Ishikawa (cell line): ENCODE measurements at regions not wholly inside any gene's neighbourhood (a gene's known extent, or its start where the extent isn't known, plus 50 kb on each side); places are given as distances from the start of the nearest gene placed in this dataset.

Experiments used
- CEBPB ChIP-seq: IDR thresholded peaks from 2 replicates; pipeline ENCODE4 v1.6.1; 2012
- CREB1 ChIP-seq: IDR thresholded peaks from 2 replicates; pipeline ENCODE4 v1.6.1; 2012; ENCODE audit warnings: low read depth
- EGR1 ChIP-seq: IDR thresholded peaks from 2 replicates; pipeline ENCODE4 v1.6.1; 2012
- EP300 ChIP-seq: IDR thresholded peaks from 2 replicates; pipeline ENCODE4 v1.6.1; 2012; ENCODE audit warnings: borderline replicate concordance
- FOXM1 ChIP-seq: IDR thresholded peaks from 2 replicates; pipeline ENCODE4 v1.6.1; 2012; ENCODE audit warnings: low read depth, borderline replicate concordance
- NFIC ChIP-seq: IDR thresholded peaks from 2 replicates; pipeline ENCODE4 v1.6.1; 2012
- RAD21 ChIP-seq: IDR thresholded peaks from 2 replicates; pipeline ENCODE4 v1.6.1; 2012; ENCODE audit warnings: low read depth
- TAF1 ChIP-seq: IDR thresholded peaks from 2 replicates; pipeline ENCODE4 v1.6.1; 2012; ENCODE audit warnings: low read depth, mild to moderate bottlenecking
- TCF12 ChIP-seq: IDR thresholded peaks from 2 replicates; pipeline ENCODE4 v1.6.1; 2012; ENCODE audit warnings: low read depth
- TEAD4 ChIP-seq: IDR thresholded peaks from 2 replicates; pipeline ENCODE4 v1.6.1; 2012
- YY1 ChIP-seq: IDR thresholded peaks from 2 replicates; pipeline ENCODE4 v1.6.1; 2012; ENCODE audit warnings: low read depth
- ZBTB7A ChIP-seq: IDR thresholded peaks from 2 replicates; pipeline ENCODE4 v1.6.1; 2012; ENCODE audit warnings: low read depth
- TF ChIP-seq, protein P1 (sequence below): IDR thresholded peaks from 2 replicates; pipeline ENCODE4 v1.6.1; 2012
- TF ChIP-seq, protein P2 (sequence below): IDR thresholded peaks from 2 replicates; pipeline ENCODE4 v1.6.1; 2012
- TF ChIP-seq, protein P3 (sequence below): IDR thresholded peaks from 2 replicates; pipeline ENCODE4 v1.6.1; 2012; ENCODE audit warnings: low read depth, mild to moderate bottlenecking

DNA sequence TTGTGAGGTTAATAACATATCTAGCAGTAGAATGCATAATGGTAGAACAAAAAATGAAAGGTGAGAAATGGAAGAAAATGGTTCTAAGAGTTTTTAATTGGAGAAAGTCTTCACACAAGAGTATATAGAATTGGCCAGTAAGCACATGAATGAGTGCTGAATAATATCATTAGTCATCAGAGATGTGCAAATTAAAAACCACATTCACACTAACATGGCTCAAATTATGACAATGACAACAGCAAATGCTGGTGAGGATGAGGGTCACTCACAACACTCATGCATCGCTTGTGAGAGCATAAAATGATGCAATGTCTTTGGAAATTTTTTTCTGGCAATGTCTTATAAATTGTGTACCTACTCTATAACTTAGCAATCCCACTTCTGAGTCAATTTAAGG is 1355.4 kb upstream of the ACVR2A start:
- TF ChIP-seq TCF12: no peak
- TF ChIP-seq NFIC: no peak
- no peak for TF ChIP-seq CEBPB
- TF ChIP-seq, protein P1, sequence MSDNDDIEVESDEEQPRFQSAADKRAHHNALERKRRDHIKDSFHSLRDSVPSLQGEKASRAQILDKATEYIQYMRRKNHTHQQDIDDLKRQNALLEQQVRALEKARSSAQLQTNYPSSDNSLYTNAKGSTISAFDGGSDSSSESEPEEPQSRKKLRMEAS: no peak
- no peak for TF ChIP-seq EGR1

DNA sequence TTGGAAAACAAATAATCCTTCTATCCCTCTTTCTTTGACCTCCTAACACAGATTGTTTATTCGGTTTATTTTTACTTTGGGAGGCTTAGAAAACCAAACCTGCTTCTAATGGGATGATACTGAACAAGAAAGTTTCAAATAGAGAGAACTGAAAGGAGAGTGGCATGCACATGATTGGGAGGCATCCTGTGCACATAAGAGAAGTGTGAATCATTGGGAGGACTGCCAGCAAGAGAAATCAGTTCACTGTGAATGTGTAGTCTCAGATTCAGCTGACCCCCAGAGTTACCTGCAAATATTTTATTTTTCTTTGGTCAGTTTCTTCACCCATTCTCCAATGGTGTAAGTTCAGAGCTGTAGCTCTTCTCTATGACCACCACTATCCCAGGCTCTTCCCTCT is 1363.2 kb upstream of the ACVR2A start:
- TF ChIP-seq EP300 (no peak), YY1 (no peak), EGR1 (no peak), TEAD4 (no peak), RAD21 (no peak), NFIC (no peak), FOXM1 (no peak), TAF1 (no peak), CREB1 (no peak), CEBPB (no peak), TCF12 (no peak), ZBTB7A (no peak)
- TF ChIP-seq, protein P2, sequence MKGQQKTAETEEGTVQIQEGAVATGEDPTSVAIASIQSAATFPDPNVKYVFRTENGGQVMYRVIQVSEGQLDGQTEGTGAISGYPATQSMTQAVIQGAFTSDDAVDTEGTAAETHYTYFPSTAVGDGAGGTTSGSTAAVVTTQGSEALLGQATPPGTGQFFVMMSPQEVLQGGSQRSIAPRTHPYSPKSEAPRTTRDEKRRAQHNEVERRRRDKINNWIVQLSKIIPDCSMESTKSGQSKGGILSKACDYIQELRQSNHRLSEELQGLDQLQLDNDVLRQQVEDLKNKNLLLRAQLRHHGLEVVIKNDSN: no peak
- TF ChIP-seq, protein P3, sequence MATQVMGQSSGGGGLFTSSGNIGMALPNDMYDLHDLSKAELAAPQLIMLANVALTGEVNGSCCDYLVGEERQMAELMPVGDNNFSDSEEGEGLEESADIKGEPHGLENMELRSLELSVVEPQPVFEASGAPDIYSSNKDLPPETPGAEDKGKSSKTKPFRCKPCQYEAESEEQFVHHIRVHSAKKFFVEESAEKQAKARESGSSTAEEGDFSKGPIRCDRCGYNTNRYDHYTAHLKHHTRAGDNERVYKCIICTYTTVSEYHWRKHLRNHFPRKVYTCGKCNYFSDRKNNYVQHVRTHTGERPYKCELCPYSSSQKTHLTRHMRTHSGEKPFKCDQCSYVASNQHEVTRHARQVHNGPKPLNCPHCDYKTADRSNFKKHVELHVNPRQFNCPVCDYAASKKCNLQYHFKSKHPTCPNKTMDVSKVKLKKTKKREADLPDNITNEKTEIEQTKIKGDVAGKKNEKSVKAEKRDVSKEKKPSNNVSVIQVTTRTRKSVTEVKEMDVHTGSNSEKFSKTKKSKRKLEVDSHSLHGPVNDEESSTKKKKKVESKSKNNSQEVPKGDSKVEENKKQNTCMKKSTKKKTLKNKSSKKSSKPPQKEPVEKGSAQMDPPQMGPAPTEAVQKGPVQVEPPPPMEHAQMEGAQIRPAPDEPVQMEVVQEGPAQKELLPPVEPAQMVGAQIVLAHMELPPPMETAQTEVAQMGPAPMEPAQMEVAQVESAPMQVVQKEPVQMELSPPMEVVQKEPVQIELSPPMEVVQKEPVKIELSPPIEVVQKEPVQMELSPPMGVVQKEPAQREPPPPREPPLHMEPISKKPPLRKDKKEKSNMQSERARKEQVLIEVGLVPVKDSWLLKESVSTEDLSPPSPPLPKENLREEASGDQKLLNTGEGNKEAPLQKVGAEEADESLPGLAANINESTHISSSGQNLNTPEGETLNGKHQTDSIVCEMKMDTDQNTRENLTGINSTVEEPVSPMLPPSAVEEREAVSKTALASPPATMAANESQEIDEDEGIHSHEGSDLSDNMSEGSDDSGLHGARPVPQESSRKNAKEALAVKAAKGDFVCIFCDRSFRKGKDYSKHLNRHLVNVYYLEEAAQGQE: no peak
- TF ChIP-seq, protein P1: no peak

DNA sequence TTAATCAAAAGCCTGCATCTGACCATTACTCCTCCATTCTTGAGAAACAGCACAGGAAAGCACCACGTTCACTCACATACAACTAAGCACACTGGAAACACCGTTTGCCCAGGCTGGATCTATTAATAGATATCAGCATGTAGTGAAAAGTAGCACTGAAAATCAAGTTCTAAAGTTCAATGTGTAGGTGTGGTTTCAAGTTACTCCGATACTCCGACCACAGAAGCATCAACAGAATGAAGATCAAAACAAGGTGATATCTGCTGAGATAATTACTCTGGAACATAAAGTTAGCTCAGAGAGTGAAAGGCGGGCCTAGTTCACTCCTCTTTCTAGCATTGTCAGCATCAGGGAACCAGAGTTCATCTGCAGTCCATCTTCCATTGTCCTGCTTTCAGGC is 1367.4 kb upstream of the ACVR2A start:
- no peak for TF ChIP-seq EGR1
- no peak for TF ChIP-seq EP300
- TF ChIP-seq FOXM1: no peak
- TF ChIP-seq TEAD4: no peak
- no peak for TF ChIP-seq YY1
- TF ChIP-seq, protein P1: no peak
- TF ChIP-seq, protein P3: no peak
- no peak for TF ChIP-seq ZBTB7A
- no peak for TF ChIP-seq CEBPB
- TF ChIP-seq CREB1: no peak
- TF ChIP-seq, protein P2: no peak
- no peak for TF ChIP-seq NFIC
- TF ChIP-seq TAF1: no peak

DNA sequence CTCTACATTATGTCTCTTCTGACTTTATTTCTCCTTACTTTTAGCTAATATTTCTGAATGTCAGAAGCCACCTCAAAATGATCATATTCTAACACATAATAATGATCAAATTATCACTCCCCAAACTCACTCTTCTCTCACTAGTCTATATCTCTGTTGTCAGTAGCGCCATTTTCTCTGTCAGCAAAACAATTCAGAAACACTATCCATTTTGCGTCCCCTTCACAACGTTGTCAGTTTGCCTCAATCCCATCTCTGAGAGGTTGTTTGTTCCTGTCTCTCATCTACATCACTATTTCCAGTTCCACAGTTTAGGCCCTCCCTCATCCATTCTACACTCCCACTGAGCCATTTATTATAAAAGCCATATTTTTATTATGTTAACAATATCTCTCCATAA is 1376.3 kb upstream of the ACVR2A start:
- TF ChIP-seq EGR1 (no peak), FOXM1 (no peak), TAF1 (no peak), ZBTB7A (no peak), CEBPB (no peak), EP300 (no peak), CREB1 (no peak), RAD21 (no peak), TEAD4 (no peak), TCF12 (no peak), YY1 (no peak), NFIC (no peak)
- TF ChIP-seq, protein P1: no peak
- TF ChIP-seq, protein P2: no peak
- TF ChIP-seq, protein P3: no peak
